ENCODE measurements at regions not wholly inside any gene's neighbourhood (a gene's known extent, or its start where the extent isn't known, plus 50 kb on each side); places are given as distances from the start of the nearest gene placed in this dataset.
"Not testable (repeated sequence)": the region's sequence is repeated elsewhere in the genome, so short reads cannot be mapped to it uniquely, and the experiment has no call there.

DNA sequence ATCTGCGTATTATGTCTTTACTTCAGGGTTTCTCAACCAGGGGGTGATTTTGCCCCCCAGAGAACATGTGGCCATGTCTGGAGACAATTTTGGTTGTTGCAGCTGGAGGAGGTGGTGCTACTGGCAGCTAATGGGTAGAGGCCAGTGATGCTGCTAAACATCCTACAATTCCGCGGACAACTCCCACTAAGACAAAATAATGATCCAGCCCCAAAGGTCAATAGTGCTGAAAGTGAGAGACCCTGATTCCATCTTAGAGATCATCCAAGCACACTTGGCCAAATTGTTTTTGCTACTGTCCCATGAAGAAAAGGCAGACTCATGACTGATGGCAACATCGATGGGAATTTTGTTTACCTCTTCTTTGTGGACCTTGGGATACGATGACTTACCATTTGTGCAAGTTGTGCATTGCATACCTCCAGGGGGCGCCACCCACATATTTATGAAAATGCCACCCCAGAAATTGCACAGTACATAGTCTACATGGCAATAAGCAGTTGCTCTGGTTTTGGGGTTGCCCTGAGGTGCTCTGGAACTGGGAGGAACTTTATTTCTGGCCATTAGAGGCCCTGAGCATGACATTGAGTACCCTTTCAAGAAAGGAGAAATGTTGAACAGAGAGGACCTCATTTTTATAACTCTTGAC is 144.3 kb downstream of the UNC93B1 start:
- H3K27me3 ChIP-seq (ENCODE audit: control insufficient read depth, insufficient read depth, low read length); DNase-seq (ENCODE audit: low read depth, low spot score); CTCF ChIA-PET; H3K4me3 ChIP-seq (ENCODE audit: low read depth in 2 of 2, low read length in 2 of 2); in situ Hi-C loops (cut with HindIII; ENCODE audit: low pct_unique_long_range_greater_than_20kb, low sequenced_read_pairs); intact Hi-C loops (cut with micrococcal nuclease; ENCODE audit: unreplicated experiment); H3K27ac ChIP-seq (ENCODE audit: low read length); H3K9me3 ChIP-seq (ENCODE audit: control insufficient read depth, insufficient read depth, low read depth, low read length); H3K4me1 ChIP-seq (ENCODE audit: control insufficient read depth, insufficient read depth, low read length); POLR2A ChIA-PET; BruUV-seq (replicated peaks); ATAC-seq; H3K36me3 ChIP-seq (ENCODE audit: control insufficient read depth, insufficient read depth, low read length): not testable (repeated sequence)
- TF ChIP-seq, protein P1, sequence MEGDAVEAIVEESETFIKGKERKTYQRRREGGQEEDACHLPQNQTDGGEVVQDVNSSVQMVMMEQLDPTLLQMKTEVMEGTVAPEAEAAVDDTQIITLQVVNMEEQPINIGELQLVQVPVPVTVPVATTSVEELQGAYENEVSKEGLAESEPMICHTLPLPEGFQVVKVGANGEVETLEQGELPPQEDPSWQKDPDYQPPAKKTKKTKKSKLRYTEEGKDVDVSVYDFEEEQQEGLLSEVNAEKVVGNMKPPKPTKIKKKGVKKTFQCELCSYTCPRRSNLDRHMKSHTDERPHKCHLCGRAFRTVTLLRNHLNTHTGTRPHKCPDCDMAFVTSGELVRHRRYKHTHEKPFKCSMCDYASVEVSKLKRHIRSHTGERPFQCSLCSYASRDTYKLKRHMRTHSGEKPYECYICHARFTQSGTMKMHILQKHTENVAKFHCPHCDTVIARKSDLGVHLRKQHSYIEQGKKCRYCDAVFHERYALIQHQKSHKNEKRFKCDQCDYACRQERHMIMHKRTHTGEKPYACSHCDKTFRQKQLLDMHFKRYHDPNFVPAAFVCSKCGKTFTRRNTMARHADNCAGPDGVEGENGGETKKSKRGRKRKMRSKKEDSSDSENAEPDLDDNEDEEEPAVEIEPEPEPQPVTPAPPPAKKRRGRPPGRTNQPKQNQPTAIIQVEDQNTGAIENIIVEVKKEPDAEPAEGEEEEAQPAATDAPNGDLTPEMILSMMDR (IDR thresholded peaks at IDR 0.05): peak; percentile 72

DNA sequence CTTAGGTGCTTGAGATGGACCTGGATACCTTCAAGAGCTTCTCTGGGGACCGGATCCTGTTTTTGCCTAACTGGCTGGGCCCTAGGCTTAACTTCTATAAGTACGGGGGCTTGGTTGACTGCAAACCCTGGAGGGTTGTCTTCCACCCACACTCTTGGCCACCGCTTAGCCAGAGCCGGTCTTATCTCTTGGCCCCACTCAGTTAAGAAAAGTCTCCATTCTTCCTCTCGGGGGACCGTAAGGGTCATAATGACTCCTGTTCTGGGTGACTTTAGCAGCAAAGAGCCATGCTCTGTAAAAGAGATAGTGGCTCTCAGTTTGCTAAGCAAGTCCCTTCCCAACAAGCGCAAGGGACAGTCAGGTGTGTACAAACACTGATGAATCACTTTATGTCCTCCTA is 153.2 kb downstream of the UNC93B1 start:
- ATAC-seq; CTCF ChIA-PET; DNase-seq (ENCODE audit: low read depth, low spot score); POLR2A ChIA-PET; BruUV-seq (replicated peaks); H3K9me3 ChIP-seq (ENCODE audit: control insufficient read depth, insufficient read depth, low read depth, low read length); intact Hi-C loops (cut with micrococcal nuclease; ENCODE audit: unreplicated experiment); H3K27ac ChIP-seq (ENCODE audit: low read length); H3K27me3 ChIP-seq (ENCODE audit: control insufficient read depth, insufficient read depth, low read length); in situ Hi-C loops (cut with HindIII; ENCODE audit: low pct_unique_long_range_greater_than_20kb, low sequenced_read_pairs); H3K4me3 ChIP-seq (ENCODE audit: low read depth in 2 of 2, low read length in 2 of 2); H3K36me3 ChIP-seq (ENCODE audit: control insufficient read depth, insufficient read depth, low read length); H3K4me1 ChIP-seq (ENCODE audit: control insufficient read depth, insufficient read depth, low read length): not testable (repeated sequence)

DNA sequence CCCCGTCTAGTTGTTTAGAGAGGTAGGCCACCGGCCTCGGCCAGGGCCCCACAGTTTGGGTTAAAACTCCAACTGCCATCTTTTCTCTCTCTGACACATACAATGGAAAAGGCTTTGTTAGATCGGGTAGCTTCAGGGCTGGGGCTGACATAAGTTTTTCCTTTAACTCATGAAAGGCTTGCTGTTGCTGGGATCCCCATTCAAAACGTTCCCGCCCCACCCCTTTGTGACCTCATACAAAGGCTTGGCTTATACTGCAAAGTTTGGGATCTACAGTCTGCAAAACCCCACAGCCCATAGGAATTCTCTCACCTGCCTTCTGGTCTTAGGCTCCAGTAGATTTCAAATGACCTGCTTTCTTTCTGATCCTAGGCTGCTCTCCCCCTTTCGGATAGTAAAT is 154.1 kb downstream of the UNC93B1 start:
- H3K27ac ChIP-seq (ENCODE audit: low read length); POLR2A ChIA-PET; H3K4me1 ChIP-seq (ENCODE audit: control insufficient read depth, insufficient read depth, low read length); BruUV-seq (replicated peaks); DNase-seq (ENCODE audit: low read depth, low spot score); CTCF ChIA-PET; H3K4me3 ChIP-seq (ENCODE audit: low read depth in 2 of 2, low read length in 2 of 2); H3K9me3 ChIP-seq (ENCODE audit: control insufficient read depth, insufficient read depth, low read depth, low read length); ATAC-seq; H3K36me3 ChIP-seq (ENCODE audit: control insufficient read depth, insufficient read depth, low read length); H3K27me3 ChIP-seq (ENCODE audit: control insufficient read depth, insufficient read depth, low read length); in situ Hi-C loops (cut with HindIII; ENCODE audit: low pct_unique_long_range_greater_than_20kb, low sequenced_read_pairs); intact Hi-C loops (cut with micrococcal nuclease; ENCODE audit: unreplicated experiment): not testable (repeated sequence)

DNA sequence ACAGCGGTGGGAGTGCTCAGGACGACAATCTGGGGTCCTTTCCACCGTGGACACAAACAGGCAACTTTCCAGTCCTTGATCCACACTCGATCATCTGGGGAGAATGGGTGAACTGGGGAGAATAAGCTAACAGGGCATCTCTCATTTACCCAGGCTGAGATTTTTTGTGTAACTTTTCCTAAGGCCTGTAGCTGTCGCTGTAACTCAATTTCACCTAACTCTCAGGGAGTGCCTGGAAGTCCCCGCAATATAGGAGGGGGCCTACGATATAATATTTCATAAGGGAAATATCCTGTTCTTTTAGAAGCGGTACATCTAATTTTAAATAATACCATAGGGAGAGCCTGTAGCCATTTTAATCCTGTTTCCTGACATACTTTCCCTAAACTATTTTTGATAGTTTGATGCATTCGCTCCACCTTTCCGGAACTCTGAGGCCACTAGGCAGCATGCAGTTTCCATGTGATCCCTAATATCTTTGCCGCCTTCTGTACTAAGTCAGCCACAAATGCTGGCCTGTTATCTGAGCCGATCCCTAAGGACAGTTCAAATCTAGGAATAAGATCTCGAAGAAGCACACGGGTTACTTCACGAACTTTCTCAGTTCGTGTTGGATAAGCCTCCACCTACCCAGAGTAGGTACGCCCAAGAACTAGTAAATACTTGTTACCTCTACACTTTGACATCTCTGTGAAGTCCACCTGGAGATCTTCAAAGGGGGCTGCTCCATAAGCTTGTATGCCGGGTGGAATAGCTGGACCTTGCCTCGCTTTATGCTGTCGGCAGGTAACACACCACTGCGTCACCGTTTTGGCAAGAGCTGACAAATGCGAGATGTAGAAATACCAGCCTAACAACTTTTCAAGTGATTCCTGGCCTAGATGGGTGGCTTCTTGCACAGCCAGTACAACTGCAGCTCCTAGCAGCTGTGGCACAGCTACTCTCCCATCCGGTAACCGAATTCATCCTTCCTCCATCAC is 155.7 kb downstream of the UNC93B1 start:
- TF ChIP-seq, protein P1 (IDR thresholded peaks at IDR 0.05): peak; percentile 59
- ATAC-seq; H3K9me3 ChIP-seq (ENCODE audit: control insufficient read depth, insufficient read depth, low read depth, low read length); POLR2A ChIA-PET; BruUV-seq (replicated peaks); in situ Hi-C loops (cut with HindIII; ENCODE audit: low pct_unique_long_range_greater_than_20kb, low sequenced_read_pairs); H3K27ac ChIP-seq (ENCODE audit: low read length); H3K4me1 ChIP-seq (ENCODE audit: control insufficient read depth, insufficient read depth, low read length); intact Hi-C loops (cut with micrococcal nuclease; ENCODE audit: unreplicated experiment); DNase-seq (ENCODE audit: low read depth, low spot score); H3K27me3 ChIP-seq (ENCODE audit: control insufficient read depth, insufficient read depth, low read length); H3K4me3 ChIP-seq (ENCODE audit: low read depth in 2 of 2, low read length in 2 of 2); H3K36me3 ChIP-seq (ENCODE audit: control insufficient read depth, insufficient read depth, low read length): not testable (repeated sequence)
- CTCF ChIA-PET: interaction anchor here (0.7 kb wide), 1 partner anchor 107 kb away, joined by 5 read pairs; no protein-coding TSS in a partner anchor

Data from Panc1 (cell line).